NCI-H1417 (cell line): ENCODE measurements at regions not wholly inside any gene's neighbourhood (a gene's known extent, or its start where the extent isn't known, plus 50 kb on each side); places are given as distances from the start of the nearest gene placed in this dataset.
"Not testable (repeated sequence)": the region's sequence is repeated elsewhere in the genome, so short reads cannot be mapped to it uniquely, and the experiment has no call there.

Experiments
- DNase-seq, 3 experiments: peaks; one replicate each; lab custom pipeline; 2025; lab: John Stamatoyannopoulos, UW

DNA sequence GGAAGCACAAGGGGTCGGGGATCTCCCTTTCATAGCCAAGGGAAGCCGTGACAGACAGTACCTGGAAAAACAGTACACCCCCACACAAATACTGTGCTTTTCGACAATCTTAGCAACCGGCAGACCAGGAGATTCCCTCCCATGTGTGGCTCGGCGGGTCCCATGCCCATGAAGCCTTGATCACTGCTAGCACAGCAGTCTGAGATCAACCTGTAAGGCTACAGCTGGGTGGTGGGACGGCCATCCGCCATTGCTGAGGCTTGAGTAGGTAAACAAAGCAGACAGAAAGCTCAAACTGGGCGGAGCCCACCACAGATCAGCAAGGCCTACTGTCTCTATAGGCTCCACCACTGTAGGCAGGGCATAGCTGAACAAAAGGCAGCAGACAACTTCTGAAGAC lies 180.2 kb upstream of the SOX6 start:
- DNase-seq, result no peak

DNA sequence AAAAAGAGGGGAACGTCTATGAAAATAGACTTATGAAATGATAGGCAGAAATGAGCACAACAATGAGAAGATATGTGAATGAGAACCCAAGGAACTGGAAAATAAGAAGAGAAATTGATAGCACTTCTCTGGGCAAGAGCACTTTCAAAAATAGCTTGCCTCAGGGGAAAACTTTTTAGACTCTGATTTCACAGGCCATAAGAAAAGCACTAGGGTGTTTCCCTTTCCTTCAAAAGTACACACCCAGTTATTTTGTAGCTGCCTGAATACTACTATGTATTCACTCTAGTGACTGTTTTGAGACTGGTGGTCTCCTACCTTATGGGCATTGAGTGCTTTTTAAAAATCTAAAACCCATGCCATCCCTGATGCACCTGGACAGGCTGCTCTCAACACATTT lies 172.3 kb upstream of the SOX6 start:
- no peak for DNase-seq

DNA sequence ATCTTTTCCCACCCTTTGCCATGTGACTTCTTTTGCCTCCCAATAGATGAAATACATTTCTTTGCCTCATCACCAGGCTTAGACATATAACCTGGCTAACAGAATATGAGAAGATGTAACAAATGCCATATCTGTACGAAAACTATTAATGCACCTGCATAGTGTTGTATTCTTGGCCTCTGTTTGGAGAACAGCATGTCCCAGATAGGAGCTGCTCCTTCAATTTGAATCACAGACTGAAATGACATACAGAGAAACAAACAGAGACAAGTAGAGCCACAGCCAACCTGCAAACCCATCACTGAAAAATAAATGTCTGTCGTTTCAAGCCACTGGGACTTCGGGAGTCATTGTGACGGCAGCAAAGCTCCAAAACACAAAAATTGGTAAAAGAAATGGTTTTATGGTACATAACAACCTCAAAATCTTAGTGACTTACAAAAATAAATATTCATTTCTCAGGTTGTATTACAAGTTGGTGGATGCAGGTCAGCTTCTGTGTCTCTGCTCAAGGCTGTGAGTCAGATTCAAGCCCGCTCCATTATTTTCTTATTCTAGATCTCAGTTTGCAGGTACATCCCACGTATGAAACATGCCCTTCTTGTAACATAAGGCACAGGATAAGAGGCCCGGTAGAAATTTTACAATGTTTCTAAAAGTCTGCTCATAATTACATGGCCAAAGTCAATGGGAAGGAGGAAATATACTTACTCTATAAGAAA lies 171.3 kb upstream of the SOX6 start:
- no peak for DNase-seq

DNA sequence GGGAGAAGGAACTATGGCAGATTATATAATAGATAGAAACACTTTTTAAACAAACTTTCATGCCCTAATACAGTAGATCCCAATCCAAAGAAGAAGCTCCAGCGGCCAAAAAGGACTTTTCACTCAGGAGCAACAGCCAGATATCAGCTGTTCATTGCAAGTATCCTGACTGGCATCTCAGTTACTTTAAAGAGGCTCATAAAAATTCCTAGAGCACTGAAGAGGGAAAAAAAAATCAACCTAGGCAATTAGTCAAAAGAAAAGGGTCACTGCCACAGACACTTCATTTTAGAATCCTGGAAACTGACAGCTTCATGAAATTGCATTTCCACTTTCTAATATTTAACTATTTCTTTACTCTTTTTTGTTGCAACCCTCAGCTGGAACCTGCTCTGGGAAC lies 170.6 kb upstream of the SOX6 start:
- DNase-seq, result no peak

DNA sequence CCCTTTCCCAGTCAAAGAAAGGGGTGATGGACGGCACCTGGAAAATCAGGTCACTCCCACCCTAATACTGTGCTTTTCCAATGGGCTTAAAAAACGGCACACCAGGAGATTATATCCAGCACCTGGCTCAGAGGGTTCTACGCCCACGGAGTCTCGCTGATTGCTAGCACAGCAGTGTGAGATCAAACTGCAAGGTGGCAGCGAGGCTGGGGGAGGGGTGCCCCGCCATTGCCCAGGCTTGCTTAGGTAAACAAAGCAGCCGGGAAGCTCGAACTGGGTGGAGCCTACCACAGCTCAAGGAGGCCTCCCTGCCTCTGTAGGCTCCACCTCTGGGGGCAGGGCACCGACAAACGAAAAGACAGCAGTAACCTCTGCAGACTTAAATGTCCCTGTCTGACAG lies 164.4 kb upstream of the SOX6 start:
- DNase-seq, result not testable (repeated sequence)

DNA sequence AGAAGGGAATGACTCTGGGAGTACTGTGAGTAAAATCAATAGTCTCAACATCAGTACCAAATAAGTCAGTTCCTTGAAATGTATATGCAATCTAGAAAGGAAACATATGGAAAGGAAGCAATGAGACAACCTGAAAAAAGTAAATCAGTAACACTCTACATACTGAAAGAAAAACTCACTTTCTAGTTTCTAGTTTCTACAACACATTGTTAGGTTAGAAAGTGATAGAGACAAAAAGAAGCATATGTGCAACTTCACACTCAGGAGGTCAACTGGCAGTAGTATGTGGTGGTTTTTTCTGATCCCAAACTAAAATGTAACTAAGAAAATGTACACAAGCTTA lies 156.5 kb upstream of the SOX6 start:
- DNase-seq, result no peak

DNA sequence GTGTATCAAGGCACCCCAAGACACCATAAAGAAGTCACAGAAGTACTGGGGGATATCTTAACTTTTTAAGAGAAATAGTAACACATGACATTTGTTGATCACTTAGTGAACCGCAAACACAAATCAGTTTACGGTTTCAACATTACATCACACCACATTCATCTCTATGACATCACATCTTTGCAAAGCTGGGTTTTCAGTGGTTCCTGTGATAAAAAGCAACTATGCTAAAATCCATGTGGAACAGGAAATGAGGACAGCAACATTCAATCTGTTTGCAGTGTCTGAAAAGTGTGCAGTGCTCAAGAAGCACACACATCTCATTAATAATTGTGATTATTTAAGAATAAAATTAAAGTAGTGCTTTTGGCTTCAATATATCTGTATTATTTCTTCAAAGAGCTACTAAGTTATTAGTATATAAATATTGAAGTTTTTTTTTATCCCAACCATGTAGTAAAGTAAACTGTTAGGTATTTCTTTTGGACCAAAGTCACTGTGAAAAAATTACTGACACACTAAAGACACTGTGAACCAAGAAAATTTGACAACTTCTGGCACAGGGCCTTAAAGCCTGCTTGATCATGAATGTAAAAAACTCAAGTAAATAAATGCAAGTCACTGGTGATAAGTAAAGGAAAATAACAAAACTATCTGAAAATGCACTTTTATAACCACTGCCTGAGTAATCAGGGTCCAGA lies 156.0 kb upstream of the SOX6 start:
- DNase-seq, result no peak

DNA sequence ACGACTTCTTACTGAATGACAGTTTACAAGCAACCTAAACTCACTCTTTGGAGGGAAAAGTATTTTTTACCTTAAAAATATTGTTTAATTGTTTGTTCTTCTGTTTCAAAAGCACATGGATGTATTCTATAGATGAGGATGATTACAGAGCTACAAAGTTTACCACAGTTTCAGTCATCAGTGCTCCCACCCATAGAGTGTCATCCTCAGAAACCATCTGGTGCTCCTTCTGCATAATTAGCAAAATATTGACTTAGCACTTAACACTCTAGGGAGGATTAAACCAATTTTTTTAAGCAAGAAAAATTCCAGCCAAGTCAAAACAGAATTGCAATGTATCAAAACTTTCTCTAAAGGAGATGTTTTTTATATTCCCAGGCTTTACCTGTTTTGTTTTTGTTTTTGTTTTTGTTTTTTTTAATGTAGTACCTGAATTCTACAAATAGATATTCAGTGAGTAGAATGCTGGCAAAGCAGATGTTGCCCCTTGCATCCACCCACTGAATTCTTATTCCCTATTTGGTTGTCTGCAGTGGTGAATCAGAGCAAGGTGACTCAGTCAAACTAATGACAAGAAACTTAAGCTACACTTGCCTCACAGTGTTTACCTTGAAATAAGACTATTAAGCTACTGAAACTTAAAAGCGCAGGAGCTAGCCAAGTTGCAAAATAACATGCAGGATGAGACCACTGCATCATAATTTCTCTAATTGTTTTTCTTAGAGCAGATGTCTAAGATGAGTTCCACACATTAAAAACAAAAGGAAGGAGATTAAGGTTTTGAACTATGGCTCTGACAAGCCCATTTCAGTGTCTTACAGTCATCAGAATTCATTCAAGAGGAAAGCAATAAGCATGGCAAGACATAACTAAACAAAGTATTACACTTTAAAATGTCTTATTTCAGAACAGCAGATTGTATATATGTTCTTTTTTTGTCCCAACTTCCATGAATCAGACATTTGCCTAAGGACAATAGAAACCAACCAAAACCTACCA lies 155.1 kb upstream of the SOX6 start:
- DNase-seq, result peak in 1 of 3 experiments; percentile 52

DNA sequence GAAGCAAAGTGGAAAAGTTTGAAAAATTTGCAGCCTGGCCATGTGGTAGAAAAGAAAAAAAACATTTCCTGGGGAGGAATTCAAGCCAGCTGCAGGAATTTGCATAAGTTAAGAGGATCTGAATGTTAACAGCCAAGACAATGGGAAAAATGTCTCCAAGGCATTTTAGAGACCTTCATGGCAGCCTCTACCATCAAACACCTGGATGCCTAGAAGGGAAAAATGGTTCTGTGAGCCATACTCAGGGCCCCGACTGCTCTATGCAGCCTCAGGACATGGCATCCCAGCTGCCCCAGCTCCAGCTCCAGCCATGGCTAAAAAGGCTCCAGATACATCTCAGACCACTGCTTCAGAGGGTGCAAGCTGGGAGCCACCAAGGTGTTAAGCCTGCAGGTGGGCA lies 149.1 kb upstream of the SOX6 start:
- DNase-seq, result no peak

DNA sequence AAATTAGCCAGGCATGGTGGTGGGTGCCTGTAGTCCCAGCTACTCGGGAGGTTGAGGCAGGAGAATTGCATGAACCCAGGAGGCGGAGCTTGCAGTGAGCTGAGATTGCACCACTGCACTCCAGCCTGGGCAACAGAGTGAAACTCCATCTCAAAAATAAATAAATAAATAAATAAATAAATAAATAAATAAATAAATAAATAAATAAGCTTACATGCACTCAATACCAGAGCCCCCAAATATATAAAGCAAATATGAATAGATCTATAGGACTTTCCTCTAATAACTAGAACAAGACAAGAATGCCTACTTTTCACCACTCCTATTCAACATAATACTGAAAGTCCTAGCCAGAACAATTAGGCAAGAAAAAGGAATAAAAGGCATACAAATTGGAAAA lies 147.5 kb upstream of the SOX6 start:
- DNase-seq, result not testable (repeated sequence)

DNA sequence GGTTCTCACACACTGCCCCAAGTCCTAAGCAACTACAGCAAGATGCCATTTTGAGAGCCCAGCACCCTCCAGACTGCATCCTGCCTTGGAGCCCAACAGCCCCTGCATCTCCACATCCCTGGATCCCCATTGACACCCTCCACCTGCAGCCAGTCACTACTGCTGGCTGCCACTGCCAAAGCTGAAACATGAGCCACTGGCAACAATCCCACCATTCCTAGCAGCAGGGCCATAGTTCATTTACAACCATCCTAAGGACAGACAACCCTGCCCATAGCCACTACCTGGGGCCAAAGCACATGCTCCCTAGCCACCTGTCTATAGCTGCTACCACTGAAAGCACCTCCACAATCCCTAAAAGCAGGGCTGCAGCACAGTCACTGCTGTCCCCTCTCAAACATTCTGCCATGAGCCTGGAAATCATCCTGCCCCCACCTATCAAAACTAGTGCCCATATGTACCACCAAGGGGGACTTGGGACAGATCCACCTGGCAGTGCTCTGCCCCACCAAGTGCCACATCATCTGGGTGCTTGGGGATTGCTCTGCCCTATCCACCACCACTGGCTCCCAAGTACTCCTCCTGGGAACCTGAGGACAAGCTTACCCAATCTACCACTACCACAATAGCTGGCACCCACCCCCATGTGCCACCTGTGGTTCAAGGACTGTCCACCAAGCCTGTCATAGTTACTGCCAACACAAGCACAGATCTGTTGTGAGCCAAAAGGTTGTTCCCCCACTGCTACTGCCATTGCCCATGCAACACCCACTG lies 138.8 kb upstream of the SOX6 start:
- DNase-seq, result no peak

DNA sequence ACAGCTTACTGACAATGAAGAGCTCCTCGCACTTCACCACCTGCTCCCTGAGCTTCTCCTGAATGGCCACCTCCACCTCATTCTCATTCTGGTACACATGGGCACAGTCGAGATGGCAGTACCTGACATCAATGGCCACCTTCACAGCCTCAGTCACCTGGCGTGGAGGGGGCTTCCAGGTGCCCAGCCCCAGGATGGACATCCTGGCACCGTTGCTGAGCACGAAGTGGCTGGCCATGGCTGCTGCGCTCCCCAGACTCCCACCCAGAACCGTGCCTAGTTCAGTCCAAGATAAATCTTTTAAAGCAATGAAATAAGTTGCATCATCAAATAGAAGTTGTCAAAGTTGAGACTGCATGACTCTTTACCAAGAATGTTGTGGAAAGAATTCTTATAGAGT lies 128.1 kb upstream of the SOX6 start:
- DNase-seq, result no peak

DNA sequence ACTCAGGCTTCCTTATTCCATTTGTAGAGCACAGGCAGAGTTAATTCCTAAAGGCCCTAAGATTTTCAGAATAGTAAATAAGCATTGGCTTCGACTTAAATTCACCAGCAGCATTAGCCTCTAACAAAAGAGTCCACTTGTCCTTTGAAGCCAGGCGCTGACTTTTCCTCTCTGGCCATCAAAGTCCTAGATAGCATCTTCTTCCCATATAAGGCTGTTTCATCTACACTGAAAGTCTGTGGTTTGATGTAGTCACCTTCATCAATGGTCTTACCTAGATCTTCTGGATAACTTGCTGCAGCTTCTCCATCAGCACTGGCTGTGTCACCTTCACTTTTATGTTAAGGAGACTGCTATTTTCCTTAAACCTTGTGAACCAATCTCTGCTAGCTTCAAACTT lies 118.3 kb upstream of the SOX6 start:
- DNase-seq, result no peak

DNA sequence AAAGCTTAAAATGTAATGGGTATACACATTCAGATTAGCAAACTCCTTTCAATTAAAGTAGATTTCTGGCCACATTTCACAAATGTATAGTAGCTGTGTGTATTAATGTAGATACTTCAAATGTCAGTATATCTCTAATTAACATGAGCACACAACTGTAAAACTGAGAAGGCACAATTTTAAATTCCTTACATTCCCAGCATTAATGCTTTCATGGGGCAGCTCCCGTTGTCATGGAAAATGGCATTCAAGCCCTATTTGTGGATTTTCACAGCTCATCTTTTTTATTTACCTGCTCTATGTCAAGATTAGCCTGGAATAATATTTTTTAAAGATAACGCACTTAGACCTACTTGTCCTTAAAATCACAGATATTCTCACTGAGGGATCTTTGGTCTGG lies 113.6 kb upstream of the SOX6 start:
- DNase-seq, result no peak

DNA sequence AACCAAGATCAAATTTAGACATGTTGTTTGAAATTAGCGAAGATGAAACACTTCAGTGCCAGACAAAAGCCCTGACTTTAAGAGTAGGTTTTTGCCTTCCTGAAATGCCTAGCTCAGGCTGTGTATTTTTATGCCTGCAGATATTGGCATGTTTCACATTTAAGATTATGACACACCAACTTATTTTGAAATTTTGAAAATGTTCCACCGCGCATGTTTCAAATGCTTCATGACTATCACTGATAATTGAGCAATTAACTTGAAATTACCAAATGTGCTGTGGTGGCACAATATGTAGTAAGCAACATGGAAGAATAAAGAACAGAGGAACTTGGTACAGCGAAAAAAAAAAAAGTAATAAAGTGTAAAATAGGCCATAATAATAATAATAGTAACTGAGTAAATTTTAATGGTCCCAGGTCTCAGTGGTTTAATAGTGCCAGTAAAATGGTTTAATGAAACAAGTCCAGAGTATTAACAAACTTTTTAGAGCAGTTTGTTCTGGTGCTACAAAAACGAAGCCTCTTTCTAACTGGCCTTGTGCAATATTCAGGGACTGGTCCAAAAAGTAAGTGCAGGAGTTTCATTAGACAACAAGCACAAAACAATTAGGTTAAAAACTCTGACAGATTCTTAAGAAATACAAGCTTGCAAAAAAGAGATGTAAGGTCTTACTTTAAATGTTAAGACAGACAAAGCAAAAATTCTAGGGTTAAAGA lies 112.5 kb upstream of the SOX6 start:
- no peak for DNase-seq

DNA sequence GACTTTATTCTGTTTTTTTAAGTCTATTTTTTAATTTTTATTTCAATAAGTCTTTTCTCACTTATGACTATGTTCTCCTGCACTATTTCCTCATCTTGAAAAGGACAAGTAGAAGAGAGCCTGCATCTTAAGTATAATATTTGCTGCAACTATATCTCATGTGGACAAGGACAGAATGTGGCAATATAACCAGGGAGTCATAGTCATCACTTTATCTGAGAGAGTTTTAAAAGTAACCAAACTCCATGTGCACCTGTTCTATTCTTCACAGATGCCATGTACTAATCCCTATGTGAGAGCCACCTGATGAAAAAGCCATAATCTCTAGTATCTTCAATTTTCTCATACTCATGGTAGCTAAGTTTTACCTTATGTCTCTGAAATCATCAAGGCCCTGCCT lies 104.2 kb upstream of the SOX6 start:
- no peak for DNase-seq

DNA sequence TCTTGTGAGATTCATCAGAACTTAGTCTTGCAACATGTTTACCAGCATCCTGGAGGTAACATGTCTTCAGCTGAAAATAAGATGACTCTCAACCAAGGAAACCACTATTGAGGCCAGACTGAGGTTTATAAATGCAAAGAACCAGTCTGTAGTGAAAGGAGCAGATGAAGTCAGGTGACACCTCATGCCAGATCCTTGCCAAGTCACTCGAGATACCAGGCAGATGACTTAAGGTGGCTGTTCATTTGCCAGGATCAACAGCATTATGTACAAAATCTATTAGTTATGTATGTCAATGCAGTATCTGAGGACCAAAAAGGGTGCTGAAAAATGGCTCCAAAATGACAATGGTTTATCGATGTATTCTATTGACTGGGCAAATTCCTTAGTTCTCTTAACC lies 100.0 kb upstream of the SOX6 start:
- DNase-seq, result no peak

DNA sequence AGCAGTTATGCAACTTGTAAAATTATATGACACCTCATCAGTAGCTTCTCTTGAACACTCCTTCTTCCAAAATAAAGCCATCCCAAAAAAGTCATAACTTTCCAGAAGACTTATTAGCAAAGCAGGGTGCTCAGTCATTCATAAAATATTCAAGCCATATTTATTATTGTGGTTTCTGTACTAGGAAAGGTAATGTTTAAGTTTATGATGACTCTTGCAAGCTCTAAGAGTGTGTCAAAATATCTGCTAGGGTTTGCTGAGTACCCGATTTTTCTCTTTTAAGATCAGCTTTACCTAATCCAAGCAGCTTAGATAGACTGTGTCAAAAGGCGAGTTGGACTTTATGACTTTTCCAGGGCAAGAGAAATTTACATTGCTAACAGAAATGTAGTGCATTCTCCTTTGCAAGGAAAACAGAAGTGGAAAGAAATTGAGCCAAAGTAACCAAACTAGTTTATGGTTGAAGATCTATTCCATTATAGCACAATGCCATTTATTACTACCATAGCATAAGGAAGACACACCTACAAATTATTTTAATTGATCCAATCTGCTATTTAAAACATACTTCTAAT lies 98.0 kb upstream of the SOX6 start:
- DNase-seq, result peak in 1 of 3 experiments; percentile 40

DNA sequence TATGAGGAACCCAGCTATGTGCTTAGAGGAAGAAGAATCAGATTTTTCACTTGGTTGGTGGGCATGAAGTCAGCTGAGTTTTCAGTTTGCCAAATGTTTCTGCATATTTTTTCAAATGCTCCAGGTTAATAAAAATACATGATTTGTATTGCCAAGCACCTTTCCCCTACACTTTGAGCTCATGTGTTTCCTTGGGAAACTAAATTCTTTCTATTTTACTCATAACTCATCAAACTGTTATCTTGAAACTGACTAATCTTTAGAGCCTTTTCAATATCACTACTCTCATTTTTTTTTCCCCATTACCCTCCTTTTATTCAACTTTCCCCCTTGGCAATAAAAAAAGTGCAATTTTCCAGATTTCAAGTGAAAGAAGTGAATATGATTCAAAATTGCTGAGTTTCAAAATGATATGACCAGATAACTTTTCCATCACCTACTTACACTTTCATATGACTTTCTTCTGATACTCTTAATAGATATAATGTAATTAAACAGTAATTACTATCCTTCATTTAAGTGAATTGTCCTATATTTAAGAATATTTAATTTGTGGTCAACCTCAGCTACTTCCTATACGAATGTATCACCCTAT lies 91.9 kb upstream of the SOX6 start:
- no peak for DNase-seq

DNA sequence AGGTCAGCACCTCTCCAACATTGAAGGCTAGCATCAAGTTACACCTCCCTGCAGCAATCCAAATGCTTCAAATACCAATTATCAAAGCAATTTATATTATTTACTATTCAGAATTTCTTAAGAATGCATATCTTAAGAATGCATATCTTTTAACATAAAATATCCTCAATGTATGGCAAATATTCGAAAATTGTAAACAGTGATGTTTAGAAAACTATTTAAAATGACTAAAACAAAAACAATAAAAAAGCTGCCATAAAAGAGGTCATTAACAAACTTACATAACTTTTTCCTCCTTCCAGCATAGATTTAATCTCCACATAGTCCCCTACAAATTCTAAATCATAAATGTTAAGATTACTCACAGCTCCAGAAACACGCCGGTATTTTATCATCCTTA lies 85.1 kb upstream of the SOX6 start:
- DNase-seq, result peak in 1 of 3 experiments; percentile 18

DNA sequence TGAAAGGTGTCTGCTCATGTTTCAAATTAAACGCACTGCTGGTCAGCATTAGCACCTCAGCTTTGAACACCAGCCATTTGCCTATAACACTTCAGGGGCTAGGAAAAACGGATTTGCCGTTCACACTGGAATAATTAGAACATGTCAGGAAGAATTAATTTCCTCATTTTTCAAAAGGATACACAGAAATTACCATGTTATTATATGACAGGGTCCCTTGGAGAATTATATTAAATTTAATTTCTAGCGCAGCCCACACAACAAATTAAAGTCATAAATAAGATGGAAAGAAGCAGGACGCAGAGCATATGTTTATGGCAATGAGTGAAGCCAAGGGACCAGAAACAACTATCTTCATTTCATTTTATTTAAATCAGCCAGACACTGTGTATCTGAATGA lies 83.8 kb upstream of the SOX6 start:
- DNase-seq, result peak in 1 of 3 experiments; percentile 64
